ENCODE measurements at regions not wholly inside any gene's neighbourhood (a gene's known extent, or its start where the extent isn't known, plus 50 kb on each side); places are given as distances from the start of the nearest gene placed in this dataset.

GRCh38 chr16:54996186-54996585, 65.5 kb downstream of the IRX5 start:
- no peak for TF ChIP-seq POLR2A (IDR thresholded peaks at IDR 0.05)
- TF ChIP-seq, protein P1, sequence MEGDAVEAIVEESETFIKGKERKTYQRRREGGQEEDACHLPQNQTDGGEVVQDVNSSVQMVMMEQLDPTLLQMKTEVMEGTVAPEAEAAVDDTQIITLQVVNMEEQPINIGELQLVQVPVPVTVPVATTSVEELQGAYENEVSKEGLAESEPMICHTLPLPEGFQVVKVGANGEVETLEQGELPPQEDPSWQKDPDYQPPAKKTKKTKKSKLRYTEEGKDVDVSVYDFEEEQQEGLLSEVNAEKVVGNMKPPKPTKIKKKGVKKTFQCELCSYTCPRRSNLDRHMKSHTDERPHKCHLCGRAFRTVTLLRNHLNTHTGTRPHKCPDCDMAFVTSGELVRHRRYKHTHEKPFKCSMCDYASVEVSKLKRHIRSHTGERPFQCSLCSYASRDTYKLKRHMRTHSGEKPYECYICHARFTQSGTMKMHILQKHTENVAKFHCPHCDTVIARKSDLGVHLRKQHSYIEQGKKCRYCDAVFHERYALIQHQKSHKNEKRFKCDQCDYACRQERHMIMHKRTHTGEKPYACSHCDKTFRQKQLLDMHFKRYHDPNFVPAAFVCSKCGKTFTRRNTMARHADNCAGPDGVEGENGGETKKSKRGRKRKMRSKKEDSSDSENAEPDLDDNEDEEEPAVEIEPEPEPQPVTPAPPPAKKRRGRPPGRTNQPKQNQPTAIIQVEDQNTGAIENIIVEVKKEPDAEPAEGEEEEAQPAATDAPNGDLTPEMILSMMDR (IDR thresholded peaks at IDR 0.05) = no peak

Data from Peyer's patch (tissue), 4 donors.